ENCODE measurements at regions not wholly inside any gene's neighbourhood (a gene's known extent, or its start where the extent isn't known, plus 50 kb on each side); places are given as distances from the start of the nearest gene placed in this dataset.

DNA sequence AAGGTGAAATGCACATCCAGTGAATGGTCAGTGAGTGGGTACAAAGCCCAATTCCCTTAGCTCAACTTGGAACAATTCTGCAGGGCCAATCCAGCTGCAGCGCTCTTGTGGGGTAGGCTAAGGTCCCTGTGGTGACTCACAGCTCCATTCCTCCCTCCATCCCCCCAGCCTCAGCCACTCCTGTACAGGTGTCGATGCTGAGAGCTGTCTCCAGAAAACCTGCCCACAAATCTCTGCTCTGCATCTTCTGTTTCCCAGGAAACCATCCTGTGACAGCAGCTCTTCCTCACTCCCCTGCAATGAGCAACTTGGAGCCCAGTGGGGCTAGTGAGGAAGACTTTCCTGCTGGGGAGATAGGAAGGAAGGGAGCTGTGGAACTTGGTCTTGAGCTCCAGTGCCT is 244.7 kb upstream of the GPR26 start:
- TF ChIP-seq, protein P1, sequence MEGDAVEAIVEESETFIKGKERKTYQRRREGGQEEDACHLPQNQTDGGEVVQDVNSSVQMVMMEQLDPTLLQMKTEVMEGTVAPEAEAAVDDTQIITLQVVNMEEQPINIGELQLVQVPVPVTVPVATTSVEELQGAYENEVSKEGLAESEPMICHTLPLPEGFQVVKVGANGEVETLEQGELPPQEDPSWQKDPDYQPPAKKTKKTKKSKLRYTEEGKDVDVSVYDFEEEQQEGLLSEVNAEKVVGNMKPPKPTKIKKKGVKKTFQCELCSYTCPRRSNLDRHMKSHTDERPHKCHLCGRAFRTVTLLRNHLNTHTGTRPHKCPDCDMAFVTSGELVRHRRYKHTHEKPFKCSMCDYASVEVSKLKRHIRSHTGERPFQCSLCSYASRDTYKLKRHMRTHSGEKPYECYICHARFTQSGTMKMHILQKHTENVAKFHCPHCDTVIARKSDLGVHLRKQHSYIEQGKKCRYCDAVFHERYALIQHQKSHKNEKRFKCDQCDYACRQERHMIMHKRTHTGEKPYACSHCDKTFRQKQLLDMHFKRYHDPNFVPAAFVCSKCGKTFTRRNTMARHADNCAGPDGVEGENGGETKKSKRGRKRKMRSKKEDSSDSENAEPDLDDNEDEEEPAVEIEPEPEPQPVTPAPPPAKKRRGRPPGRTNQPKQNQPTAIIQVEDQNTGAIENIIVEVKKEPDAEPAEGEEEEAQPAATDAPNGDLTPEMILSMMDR (IDR thresholded peaks at IDR 0.05) = no peak
- no peak for TF ChIP-seq POLR2A (IDR thresholded peaks at IDR 0.05)

Data from esophagus squamous epithelium (tissue), 4 donors.